Esophagus mucosa (tissue), 1 donor: ENCODE measurements at regions not wholly inside any gene's neighbourhood (a gene's known extent, or its start where the extent isn't known, plus 50 kb on each side); places are given as distances from the start of the nearest gene placed in this dataset.

ENCODE experiments used
- ATAC-seq: fragments of 200-7000 bp; cut with Tn5 transposase; one replicate; pipeline ENCODE4 v1.9.1; 2020
- donor health status: DM: yes; HTN: yes; CAD: no.

DNA sequence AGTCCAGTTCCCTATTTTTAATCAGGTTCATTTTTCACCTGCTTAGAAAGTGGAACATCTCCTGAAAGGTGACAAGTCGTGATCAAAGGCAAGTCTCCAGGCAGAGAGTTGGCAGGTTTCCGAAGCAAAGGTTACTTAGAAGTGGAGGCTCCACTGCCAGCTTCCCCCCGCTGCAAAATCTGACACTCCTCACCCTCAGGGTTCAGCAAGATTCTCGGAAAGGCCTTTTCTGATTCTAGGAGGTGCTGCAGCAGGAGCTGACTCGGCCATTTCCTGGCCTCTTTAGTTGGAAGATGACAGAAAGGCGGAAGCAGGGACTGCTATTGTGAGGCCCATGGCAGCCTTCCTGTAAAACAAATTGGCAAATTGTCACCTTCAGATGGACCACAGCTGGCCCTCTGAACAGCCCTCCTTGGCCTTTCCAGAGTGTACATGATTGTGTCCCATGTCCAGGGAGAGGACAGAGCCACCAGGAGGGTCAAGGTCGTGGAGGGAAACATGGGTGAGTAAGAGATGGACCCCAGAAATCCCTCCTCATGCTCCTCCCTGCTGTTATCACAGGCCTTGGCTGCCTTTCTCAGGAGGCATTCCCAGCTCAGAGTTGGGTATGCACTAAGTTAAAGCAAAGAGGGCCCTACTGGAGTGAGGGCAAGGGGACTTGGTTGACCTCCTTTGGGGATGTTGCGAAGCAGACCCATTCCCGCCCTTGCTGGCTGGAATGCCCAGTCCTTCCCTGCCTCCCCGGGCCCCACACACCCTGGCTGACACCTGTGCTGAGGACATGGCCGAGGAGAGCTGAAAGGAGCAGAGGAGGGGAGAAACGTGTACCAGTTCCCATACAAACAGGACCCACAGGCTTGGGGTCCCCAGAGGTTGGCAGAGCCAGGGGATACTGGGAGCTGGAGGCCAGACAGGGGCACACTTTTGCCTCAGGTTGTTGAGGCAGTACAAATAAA is 115.5 kb upstream of the IRF2BP2 start:
- peak; percentile 7 for ATAC-seq

GRCh38 chr1:234724516-234725176 is 114.7 kb upstream of the IRF2BP2 start:
- peak; percentile 56 for ATAC-seq

- peak; percentile 73 for ATAC-seq
Observed at GRCh38 chr1:234722904-234723720, 113.1 kb upstream of the IRF2BP2 start.

GRCh38 chr1:234722270-234722704 is 112.3 kb upstream of the IRF2BP2 start:
- ATAC-seq: no peak

- ATAC-seq: no peak
Observed at GRCh38 chr1:234721476-234722269, 111.7 kb upstream of the IRF2BP2 start.

- ATAC-seq: no peak
Observed at GRCh38 chr1:234720709-234721441, 110.9 kb upstream of the IRF2BP2 start.

DNA sequence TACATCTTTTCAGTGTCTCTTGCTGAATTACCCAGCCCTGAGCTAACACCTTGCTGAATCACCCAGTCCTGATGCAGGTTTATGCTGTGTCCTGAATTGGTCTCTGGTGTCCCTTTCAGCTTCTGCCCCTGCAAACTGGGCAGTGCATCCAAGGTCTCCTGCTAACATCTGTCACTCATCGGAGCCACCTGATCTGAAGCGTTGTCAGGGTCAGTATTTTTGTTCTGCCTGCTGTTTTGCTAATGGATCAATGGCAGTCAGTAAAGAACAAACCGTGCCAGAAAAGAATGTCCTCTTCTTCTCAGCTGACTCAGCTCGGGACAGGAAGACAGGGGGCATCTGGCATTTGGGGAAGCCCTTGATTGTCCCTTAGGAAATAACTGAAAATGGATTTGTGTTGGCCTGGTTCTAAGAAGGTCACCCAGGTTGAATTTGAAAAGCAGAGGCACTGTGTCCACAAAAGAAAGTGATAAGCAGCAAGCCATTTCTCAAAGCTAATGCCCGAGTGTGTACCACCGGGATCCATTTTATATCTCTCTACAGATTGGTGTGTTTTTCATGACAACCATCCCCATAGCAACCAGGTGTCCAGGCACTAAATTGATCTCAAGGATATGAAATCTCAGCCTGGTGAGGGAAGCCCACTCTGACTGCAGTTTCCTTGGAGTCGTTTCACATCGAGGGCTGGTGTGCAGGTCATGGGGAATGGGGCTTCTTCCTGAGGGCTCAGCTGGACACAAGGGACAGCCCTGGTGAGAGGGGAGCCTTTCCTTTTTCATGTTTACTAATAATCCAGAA is 109.7 kb upstream of the IRF2BP2 start:
- no peak for ATAC-seq

GRCh38 chr1:234718496-234719453 is 108.8 kb upstream of the IRF2BP2 start:
- ATAC-seq: no peak

DNA sequence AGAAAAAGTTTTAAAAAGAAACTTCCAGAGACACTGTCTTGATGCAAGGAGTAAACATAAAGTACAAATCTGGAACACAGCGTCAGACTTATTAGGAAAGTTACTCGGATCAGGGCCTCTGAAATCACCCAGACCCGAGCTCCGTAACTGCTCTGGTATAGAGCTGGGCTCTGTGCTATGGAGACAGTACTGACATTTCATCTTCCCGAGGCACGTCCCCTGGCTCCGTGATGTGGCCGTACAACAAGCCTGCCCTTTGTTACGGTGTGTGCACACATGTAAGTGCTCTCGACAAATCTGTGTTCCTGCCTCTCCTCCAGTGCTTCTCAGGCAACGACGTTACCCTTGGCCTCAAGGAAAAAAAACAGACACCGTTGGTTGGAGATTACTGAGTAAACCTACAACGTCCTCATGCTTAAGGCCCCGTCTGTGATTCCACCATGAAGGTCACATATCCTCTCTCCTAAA is 107.0 kb upstream of the IRF2BP2 start:
- ATAC-seq: no peak

DNA sequence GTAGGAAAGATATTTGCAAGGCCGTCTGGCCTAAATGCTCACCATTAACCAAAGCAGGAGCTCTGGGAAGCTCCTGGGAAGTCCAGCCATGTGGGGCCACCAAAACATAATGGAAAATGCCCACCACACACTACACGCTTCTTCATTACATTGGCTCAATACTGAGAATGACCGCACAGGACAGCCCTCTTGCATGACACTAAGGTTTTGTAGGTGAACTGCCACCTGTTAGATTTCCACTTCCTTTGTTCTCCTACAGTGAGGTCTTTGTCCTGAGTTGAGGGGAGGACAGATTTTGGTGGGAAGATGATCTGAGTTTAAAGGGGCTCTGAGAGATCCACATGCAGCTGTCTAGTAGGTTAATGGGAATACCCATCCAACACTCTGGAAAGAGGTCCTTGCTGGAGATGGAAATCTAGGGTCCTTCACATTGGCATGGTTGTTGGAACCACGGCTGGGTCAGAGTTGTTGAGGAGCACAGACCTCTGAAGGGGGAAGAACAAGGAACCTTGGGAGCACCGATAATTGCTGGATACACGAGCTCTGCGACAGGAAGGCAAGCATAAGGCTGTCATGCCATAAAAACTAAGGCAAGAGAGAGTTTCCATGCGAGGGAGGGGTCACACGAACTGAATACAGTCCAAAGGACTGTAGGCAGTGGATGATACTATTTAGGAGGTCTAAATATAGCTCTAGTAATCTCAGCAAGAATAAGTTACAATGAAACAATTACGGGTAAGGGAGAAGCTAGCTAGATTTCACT is 105.5 kb upstream of the IRF2BP2 start:
- no peak for ATAC-seq

GRCh38 chr1:234713859-234714258 is 103.9 kb upstream of the IRF2BP2 start:
- ATAC-seq: no peak

DNA sequence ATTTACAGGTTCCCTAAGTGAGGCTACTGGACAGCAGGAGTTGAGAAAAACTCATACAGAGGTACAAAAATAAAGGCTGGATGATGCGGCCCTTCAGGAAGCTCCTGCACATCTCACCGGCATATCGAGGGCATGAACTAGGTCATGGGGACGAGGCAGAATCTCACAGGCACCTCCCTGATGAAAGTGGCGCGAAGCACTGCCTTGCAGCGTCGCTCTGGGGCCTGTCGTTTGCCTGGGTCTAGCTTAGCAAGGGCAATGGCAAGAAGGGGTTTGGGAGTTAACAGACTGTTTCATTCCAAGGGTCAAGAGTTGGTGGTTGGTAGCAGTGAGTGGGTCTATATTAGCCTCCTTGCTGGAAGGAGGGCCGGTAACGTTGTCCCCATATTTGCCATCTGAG is 103.5 kb upstream of the IRF2BP2 start:
- no peak for ATAC-seq

GRCh38 chr1:234712891-234713305 is 102.9 kb upstream of the IRF2BP2 start:
- no peak for ATAC-seq

- no peak for ATAC-seq
Observed at GRCh38 chr1:234710936-234711724, 101.2 kb upstream of the IRF2BP2 start.

- no peak for ATAC-seq
Observed at GRCh38 chr1:234710381-234710780, 100.4 kb upstream of the IRF2BP2 start.

DNA sequence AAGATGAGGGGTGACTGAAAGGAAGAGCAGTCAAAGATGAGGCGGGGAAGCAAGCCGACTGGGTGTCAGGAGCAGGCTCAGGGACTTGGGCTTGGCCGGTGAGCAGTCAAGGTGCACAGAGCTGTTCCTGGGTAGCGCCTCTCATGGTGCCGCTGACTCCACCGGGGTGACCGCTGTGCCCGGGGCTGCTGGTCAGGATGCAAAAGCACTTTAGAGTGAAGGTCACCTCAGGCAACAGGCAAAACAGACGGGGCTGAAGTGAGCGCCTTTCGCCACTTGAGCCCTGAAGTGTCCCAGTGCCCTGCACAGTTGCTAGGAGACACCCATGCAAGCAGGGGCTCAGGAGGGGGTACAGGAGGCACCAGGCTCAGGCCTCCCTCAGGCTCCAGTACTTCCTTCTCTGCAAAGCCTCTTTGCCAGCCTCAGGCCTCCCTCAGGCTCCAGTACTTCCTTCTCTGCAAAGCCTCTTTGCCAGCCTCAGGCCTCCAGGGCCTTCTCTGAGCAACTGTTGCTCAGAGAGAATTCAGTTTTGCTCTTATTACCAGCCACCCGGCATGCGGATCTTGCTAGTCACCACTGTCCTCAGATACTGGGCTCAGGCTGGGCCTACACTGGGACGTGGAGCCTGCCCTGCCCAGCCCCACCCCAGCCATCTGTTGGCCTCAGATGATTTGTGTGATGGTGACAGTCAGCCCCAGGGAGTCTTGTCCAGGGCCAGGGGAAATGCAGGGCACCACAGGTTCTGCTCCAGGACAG is 99.7 kb upstream of the IRF2BP2 start:
- peak; percentile 79 for ATAC-seq
